A549 (cell line): ENCODE measurements at regions not wholly inside any gene's neighbourhood (a gene's known extent, or its start where the extent isn't known, plus 50 kb on each side); places are given as distances from the start of the nearest gene placed in this dataset.

Source experiments
- ATAC-seq, 2 experiments: fragments of 200-7000 bp in 1 of 2; fragments of >200 bp in 1 of 2; cut with Nextera tagmentation in 1 of 2; cut with Tn5 transposase in 1 of 2; 3 replicates each; pipeline versions ENCODE4 v1.8.0 to v1.9.1; 2018 to 2020; ENCODE audit warnings: mild to moderate bottlenecking in 1 of 2, moderate library complexity in 1 of 2
- CTCF ChIA-PET: fragments of 300-600 bp; sonication (Branson Sonifier 250); formaldehyde crosslinking; extraction: SDS; loops from one replicate; lab custom pipeline; 2021; ENCODE audit warnings: antibody characterized with exemption, inconsistent platforms; lab: Yijun Ruan, JAX
- POLR2A ChIA-PET: fragments of 350-600 bp; formaldehyde crosslinking; extraction: SDS; loops from one replicate; lab custom pipeline; 2021; ENCODE audit warnings: antibody characterized with exemption, inconsistent platforms; lab: Yijun Ruan, JAX
- DNase-seq, 2 experiments: peaks; one replicate each; pipeline versions ENCODE4 v3.0.0 to v3.0.0-alpha.2; 2011 to 2016; ENCODE audit warnings: low read depth in 1 of 2, low spot score in 1 of 2
- FAIRE-seq: peaks from 2 replicates; lab custom pipeline; 2011; peaks lifted over from hg19 to GRCh38; lab: Jason Lieb, UNC
- H3K27ac ChIP-seq, 2 experiments: fragments of >200 bp; sonication (Bioruptor Twin); formaldehyde crosslinking; 3 replicates each; pipeline ENCODE4 v1.5.1; 2016 to 2017
- H3K4me1 ChIP-seq: fragments of >200 bp; sonication (Bioruptor Twin); formaldehyde crosslinking; 3 replicates; pipeline ENCODE4 v1.6.1; 2016
- H3K4me2 ChIP-seq: fragments of >200 bp; sonication (Bioruptor Twin); formaldehyde crosslinking; 3 replicates; pipeline ENCODE4 v1.6.1; 2016
- H3K4me3 ChIP-seq: fragments of >200 bp; sonication (Bioruptor Twin); formaldehyde crosslinking; 3 replicates; pipeline ENCODE4 v1.5.1; 2016
- H3K9me3 ChIP-seq: fragments of >200 bp; sonication (Bioruptor Twin); formaldehyde crosslinking; 3 replicates; pipeline ENCODE4 v1.6.1; 2016
- CHD2 ChIP-seq: fragments of 150-350 bp; IDR thresholded peaks from 2 replicates; pipeline ENCODE4 v1.6.1; 2014; ENCODE audit warnings: low read length; ENCODE audit not compliant: partially characterized antibody
- CHD4 ChIP-seq: fragments of 200-600 bp; sonication (generic); IDR thresholded peaks from 2 replicates; pipeline ENCODE4 v1.6.1; 2016; ENCODE audit warnings: antibody characterized with exemption, mild to moderate bottlenecking, borderline replicate concordance
- EHF ChIP-seq: fragments of 250-450 bp; sonication (Bioruptor Pico); IDR thresholded peaks from 2 replicates; pipeline ENCODE4 v1.5.0; 2020; ENCODE audit warnings: mild to moderate bottlenecking
- ELK1 ChIP-seq: fragments of 150-350 bp; IDR thresholded peaks from 2 replicates; pipeline ENCODE4 v1.6.1; 2014; ENCODE audit warnings: low read depth, mild to moderate bottlenecking, low read length
- EP300 ChIP-seq, 2 experiments: fragments of >200 bp; sonication (Bioruptor Twin); formaldehyde crosslinking; IDR thresholded peaks; 2 replicates in 1 of 2; 3 replicates in 1 of 2; pipeline ENCODE4 v1.6.1; 2016 to 2017
- ESRRA ChIP-seq: fragments of 150-350 bp; IDR thresholded peaks from 2 replicates; pipeline ENCODE4 v1.6.1; 2014; ENCODE audit warnings: mild to moderate bottlenecking, low read length, borderline replicate concordance
- HEYL ChIP-seq: fragments of 250-450 bp; sonication (Bioruptor Pico); IDR thresholded peaks from 2 replicates; pipeline ENCODE4 v1.8.0; 2021; ENCODE audit warnings: mild to moderate bottlenecking, moderate library complexity
- HOXA7 ChIP-seq: fragments of 250-450 bp; sonication (Bioruptor Pico); IDR thresholded peaks from 2 replicates; pipeline ENCODE4 v1.5.0; 2020; ENCODE audit warnings: mild to moderate bottlenecking, moderate library complexity
- HOXB13 ChIP-seq: fragments of 250-450 bp; sonication (Bioruptor Pico); IDR thresholded peaks from 2 replicates; pipeline ENCODE4 v1.5.0; 2020; ENCODE audit warnings: low read depth, mild to moderate bottlenecking, moderate library complexity
- JUN ChIP-seq, 2 experiments: fragments of >200 bp; sonication (Bioruptor Twin); formaldehyde crosslinking; IDR thresholded peaks; 2 replicates in 1 of 2; 3 replicates in 1 of 2; pipeline ENCODE4 v1.6.1; 2016 to 2017
- JUNB ChIP-seq: fragments of >200 bp; sonication (Bioruptor Twin); formaldehyde crosslinking; IDR thresholded peaks from 2 replicates; pipeline ENCODE4 v1.6.1; 2016
- KDM5A ChIP-seq: fragments of 200-600 bp; sonication (generic); IDR thresholded peaks from 2 replicates; pipeline ENCODE4 v1.6.1; 2016; ENCODE audit warnings: antibody characterized with exemption, mild to moderate bottlenecking
- MAFK ChIP-seq: fragments of 450-650 bp; IDR thresholded peaks from 2 replicates; pipeline ENCODE4 v1.6.1; 2014; ENCODE audit not compliant: partially characterized antibody
- MYC ChIP-seq: IDR thresholded peaks from 2 replicates; pipeline ENCODE4 v1.6.1; 2012; ENCODE audit warnings: mild to moderate bottlenecking, inconsistent platforms, low read length, improper control_type of control experiment, borderline replicate concordance
- NFE2L2 ChIP-seq: fragments of 150-350 bp; conservative IDR thresholded peaks from 2 replicates; pipeline ENCODE4 v1.6.1; 2014; ENCODE audit warnings: low read length
- NPAS2 ChIP-seq: fragments of 250-450 bp; sonication (Bioruptor Pico); IDR thresholded peaks from 2 replicates; pipeline ENCODE4 v1.8.0; 2022; ENCODE audit warnings: mild to moderate bottlenecking, moderate library complexity, borderline replicate concordance
- POLR2AphosphoS2 ChIP-seq: conservative IDR thresholded peaks from 2 replicates; pipeline ENCODE4 v1.6.1; 2012; ENCODE audit warnings: low read length, improper control_type of control experiment, inconsistent platforms
- RARB ChIP-seq: fragments of 250-450 bp; sonication (Bioruptor Pico); IDR thresholded peaks from 2 replicates; pipeline ENCODE4 v1.8.0; 2021; ENCODE audit warnings: mild to moderate bottlenecking, moderate library complexity
- REST ChIP-seq: fragments of 200-600 bp; sonication (generic); IDR thresholded peaks from 2 replicates; pipeline ENCODE4 v1.6.1; 2016; ENCODE audit warnings: antibody characterized with exemption, mild to moderate bottlenecking, moderate library complexity
- RFX5 ChIP-seq: fragments of 450-650 bp; IDR thresholded peaks from 2 replicates; pipeline ENCODE4 v1.7.1; 2014; ENCODE audit warnings: antibody characterized with exemption, mild to moderate bottlenecking, moderate library complexity
- RNF2 ChIP-seq: fragments of 200-600 bp; sonication (generic); IDR thresholded peaks from 2 replicates; pipeline ENCODE4 v1.6.1; 2016; ENCODE audit warnings: low read depth, mild to moderate bottlenecking, antibody characterized with exemption, moderate library complexity, borderline replicate concordance
- SMC3 ChIP-seq: fragments of >200 bp; sonication (Bioruptor Twin); formaldehyde crosslinking; IDR thresholded peaks from 3 replicates; pipeline ENCODE4 v1.6.1; 2018; ENCODE audit warnings: inconsistent platforms
- ZFP36 ChIP-seq: fragments of 450-650 bp; IDR thresholded peaks from 2 replicates; pipeline ENCODE4 v1.6.1; 2014; ENCODE audit warnings: borderline replicate concordance; ENCODE audit not compliant: partially characterized antibody
- ZSCAN20 ChIP-seq: fragments of 250-450 bp; sonication (Bioruptor Pico); IDR thresholded peaks from 2 replicates; pipeline ENCODE4 v1.8.0; 2022; ENCODE audit warnings: mild to moderate bottlenecking, moderate library complexity
- WGBS: methylation state at CpG from one replicate; pipeline ENCODE4 v1.1.6; 2017; ENCODE audit errors: missing lambda C conversion rate; 5-methylcytosine and 5-hydroxymethylcytosine counted together
- TF ChIP-seq, protein P1 (sequence below): fragments of 250-450 bp; sonication (Bioruptor Pico); IDR thresholded peaks from 2 replicates; pipeline ENCODE4 v1.5.0; 2021; ENCODE audit warnings: mild to moderate bottlenecking, moderate library complexity, borderline replicate concordance
- TF ChIP-seq, protein P2 (sequence below): fragments of >200 bp; sonication (Bioruptor Twin); formaldehyde crosslinking; IDR thresholded peaks from 3 replicates; pipeline ENCODE4 v1.5.1; 2016

GRCh38 chr1:96240438-96240837 lies 481.1 kb upstream of the PTBP2 start (continued):
- TF ChIP-seq HOXB13 (CRISPR knock-in tag) (no peak), JUNB (no peak), ZFP36 (no peak), MYC (no peak)

DNA sequence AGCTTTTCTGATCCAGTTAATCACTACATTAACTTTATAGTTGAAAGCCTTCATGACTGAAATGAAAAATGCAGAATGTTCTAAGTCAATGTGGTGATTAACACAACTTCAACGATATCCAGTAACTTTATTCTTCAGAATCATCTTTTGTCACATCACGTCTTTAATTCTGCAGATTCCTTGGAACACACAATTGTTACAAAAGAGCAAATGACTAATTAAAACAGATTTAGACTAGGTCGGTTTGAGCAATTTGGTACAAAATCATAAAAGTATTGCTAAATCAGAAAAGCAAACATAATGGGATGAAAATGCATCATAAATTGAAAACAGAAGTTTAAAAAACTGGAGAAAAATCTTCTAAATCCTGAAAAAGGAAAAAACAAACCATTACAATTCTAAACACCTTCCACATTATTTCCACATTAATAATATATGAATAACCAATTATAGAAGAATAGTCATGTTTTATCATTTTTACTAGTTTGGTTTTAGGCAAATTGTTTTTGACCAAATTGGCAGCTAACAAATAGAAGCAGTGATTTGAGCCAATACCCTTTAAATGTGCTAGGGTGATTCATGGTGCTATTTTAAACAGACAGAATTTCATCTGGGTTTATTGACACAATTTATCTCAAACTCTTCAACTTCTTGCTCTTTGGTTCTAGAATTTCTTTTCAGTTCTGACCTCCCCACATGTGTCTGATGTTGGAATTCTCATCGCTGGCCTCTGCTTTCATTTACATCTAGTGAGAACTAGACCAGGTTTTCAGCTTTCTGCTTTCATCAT lies 468.1 kb upstream of the PTBP2 start:
- Histone ChIP-seq H3K4me2 (no peak overlapping the region), H3K4me1 (no peaks in the 10 kb centered on the region), H3K9me3 (no peaks in the 10 kb centered on the region)
- ATAC-seq: no peak
- ChIA-PET CTCF (interaction anchor here (1.6 kb wide), 1 partner anchor 17 kb away, joined by 7 read pairs; no protein-coding TSS in a partner anchor), POLR2A (no interaction called here)
- 10% methylated on average over 4 of the region's 4 CpGs for WGBS
- TF ChIP-seq JUN (IDR thresholded peaks at IDR 0.05): no peak
- TF ChIP-seq MAFK: no peak
- no peak for TF ChIP-seq POLR2AphosphoS2
- TF ChIP-seq ZSCAN20 (CRISPR knock-in tag): no peak
- TF ChIP-seq ELK1: no peak
- TF ChIP-seq EHF (CRISPR knock-in tag): no peak
- no peak for TF ChIP-seq HOXB13 (CRISPR knock-in tag)
- no peak for TF ChIP-seq RFX5
- no peak for TF ChIP-seq SMC3
- TF ChIP-seq CHD4: no peak
- TF ChIP-seq HOXA7: no peak
- no peak for TF ChIP-seq KDM5A
- no peak for TF ChIP-seq NPAS2
- no peak for TF ChIP-seq CHD2
- TF ChIP-seq NFE2L2: no peak
- TF ChIP-seq RARB (CRISPR knock-in tag): no peak
- TF ChIP-seq MYC: no peak
- TF ChIP-seq RNF2: no peak
- TF ChIP-seq, protein P1, sequence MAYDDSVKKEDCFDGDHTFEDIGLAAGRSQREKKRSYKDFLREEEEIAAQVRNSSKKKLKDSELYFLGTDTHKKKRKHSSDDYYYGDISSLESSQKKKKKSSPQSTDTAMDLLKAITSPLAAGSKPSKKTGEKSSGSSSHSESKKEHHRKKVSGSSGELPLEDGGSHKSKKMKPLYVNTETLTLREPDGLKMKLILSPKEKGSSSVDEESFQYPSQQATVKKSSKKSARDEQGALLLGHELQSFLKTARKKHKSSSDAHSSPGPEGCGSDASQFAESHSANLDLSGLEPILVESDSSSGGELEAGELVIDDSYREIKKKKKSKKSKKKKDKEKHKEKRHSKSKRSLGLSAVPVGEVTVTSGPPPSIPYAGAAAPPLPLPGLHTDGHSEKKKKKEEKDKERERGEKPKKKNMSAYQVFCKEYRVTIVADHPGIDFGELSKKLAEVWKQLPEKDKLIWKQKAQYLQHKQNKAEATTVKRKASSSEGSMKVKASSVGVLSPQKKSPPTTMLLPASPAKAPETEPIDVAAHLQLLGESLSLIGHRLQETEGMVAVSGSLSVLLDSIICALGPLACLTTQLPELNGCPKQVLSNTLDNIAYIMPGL: no peak
- TF ChIP-seq, all 56 proteins: peak for 0
- Histone ChIP-seq H3K27ac (no peak overlapping the region), H3K4me3 (no peak overlapping the region)
- DNase-seq (no peak), FAIRE-seq (no peak)

DNA sequence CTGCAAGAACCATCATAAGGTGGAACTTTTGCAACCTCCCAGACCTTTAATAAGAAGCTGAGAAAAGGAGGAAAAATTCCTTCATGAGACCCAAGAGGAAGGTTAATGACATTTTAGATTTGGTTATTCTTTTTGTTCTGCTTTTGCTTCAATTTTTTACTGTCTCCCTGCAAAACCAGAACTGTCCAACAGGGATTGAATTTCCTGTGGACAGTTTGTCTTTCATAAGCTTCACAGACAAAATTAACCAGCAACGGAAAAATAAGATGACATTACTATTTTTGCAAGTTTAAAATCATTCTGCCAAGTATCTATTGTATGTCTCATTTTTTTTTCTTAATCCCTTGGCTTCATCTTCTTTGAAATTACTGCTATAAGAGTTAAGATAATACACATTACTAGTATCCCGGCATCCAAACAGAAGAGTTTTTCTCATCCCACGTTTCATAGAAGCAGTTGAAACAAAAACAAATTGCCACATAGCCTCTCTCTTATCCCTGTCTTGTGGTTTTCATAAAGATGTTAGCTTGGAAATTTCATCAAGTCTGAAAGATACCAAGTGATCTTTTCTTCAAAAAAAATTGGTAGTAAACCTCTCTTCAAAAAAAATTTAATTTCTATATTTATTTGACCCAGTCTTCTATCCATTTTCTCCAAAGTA lies 465.3 kb upstream of the PTBP2 start:
- 6% methylated on average over 3 of the region's 3 CpGs for WGBS
- ATAC-seq: no peak
- CTCF ChIA-PET: no interaction called here
- FAIRE-seq: no peak
- DNase-seq: no peak
- Histone ChIP-seq H3K9me3 (no peaks in the 10 kb centered on the region), H3K4me3 (no peak overlapping the region), H3K27ac (no peak overlapping the region), H3K4me2 (no peak overlapping the region), H3K4me1 (no peaks in the 10 kb centered on the region)
- POLR2A ChIA-PET: no interaction called here
- TF ChIP-seq SMC3 (no peak), HEYL (CRISPR knock-in tag) (no peak), REST (no peak), EP300 (IDR thresholded peaks at IDR 0.05) (no peak), ESRRA (no peak)
- TF ChIP-seq, protein P2, sequence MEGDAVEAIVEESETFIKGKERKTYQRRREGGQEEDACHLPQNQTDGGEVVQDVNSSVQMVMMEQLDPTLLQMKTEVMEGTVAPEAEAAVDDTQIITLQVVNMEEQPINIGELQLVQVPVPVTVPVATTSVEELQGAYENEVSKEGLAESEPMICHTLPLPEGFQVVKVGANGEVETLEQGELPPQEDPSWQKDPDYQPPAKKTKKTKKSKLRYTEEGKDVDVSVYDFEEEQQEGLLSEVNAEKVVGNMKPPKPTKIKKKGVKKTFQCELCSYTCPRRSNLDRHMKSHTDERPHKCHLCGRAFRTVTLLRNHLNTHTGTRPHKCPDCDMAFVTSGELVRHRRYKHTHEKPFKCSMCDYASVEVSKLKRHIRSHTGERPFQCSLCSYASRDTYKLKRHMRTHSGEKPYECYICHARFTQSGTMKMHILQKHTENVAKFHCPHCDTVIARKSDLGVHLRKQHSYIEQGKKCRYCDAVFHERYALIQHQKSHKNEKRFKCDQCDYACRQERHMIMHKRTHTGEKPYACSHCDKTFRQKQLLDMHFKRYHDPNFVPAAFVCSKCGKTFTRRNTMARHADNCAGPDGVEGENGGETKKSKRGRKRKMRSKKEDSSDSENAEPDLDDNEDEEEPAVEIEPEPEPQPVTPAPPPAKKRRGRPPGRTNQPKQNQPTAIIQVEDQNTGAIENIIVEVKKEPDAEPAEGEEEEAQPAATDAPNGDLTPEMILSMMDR: no peak
